HCT116 (cell line): ENCODE measurements at regions not wholly inside any gene's neighbourhood (a gene's known extent, or its start where the extent isn't known, plus 50 kb on each side); places are given as distances from the start of the nearest gene placed in this dataset.

Source experiments
- ATAC-seq: fragments of 200-7000 bp; cut with Tn5 transposase; 2 replicates; pipeline ENCODE4 v1.9.1; 2020; ENCODE audit warnings: mild to moderate bottlenecking, moderate library complexity
- BruUV-seq: library from RNA; stranded (reverse); fragments of 400-500 nt; replicated peaks from 2 replicates; lab custom pipeline; 2021; lab: Mats Ljungman, UMichigan
- CTCF ChIA-PET: fragments of 300-600 bp; sonication (Branson Sonifier 250); formaldehyde crosslinking; loops from one replicate; lab custom pipeline; 2021; ENCODE audit warnings: antibody characterized with exemption; lab: Charles Lee
- POLR2A ChIA-PET: fragments of 300-600, 350-600 bp; sonication (Branson Sonifier 250); formaldehyde crosslinking; loops from one replicate; lab custom pipeline; 2021; ENCODE audit warnings: antibody characterized with exemption; lab: Charles Lee
- RAD21 ChIA-PET, 2 experiments: fragments of 300-600 bp; sonication (Branson Sonifier 250); formaldehyde crosslinking; loops; one replicate each; lab custom pipeline; 2023; ENCODE audit warnings: low total read pairs in 2 of 2; ENCODE audit not compliant: uncharacterized antibody in 2 of 2, unreplicated experiment in 2 of 2, low non-redundant PET in 1 of 2; lab: Charles Lee
- DNase-seq: peaks from one replicate; pipeline ENCODE4 v3.0.0-alpha.2; 2010; ENCODE audit warnings: low read depth, low spot score
- H2AFZ ChIP-seq: fragments of 200-600 bp; shearing (Covaris generic), sonication (generic); 2 replicates; pipeline ENCODE4 v1.6.1; 2017; ENCODE audit warnings: low read depth, mixed run types, mixed read lengths, antibody characterized with exemption, low read length; ENCODE audit not compliant: poor library complexity, severe bottlenecking
- H3K27ac ChIP-seq: 2 replicates; pipeline ENCODE4 v1.5.1; 2012; ENCODE audit warnings: low read depth, low read length
- H3K27me3 ChIP-seq: fragments of 200-600 bp; sonication (generic); 2 replicates; pipeline ENCODE4 v1.6.1; 2016; ENCODE audit warnings: mixed run types, low read length, mixed read lengths; ENCODE audit not compliant: insufficient read depth
- H3K36me3 ChIP-seq, 2 experiments: fragments of 200-500 bp in 1 of 2; fragments of 200-600 bp in 1 of 2; sonication (Bioruptor generic) in 1 of 2; sonication (generic) in 1 of 2; 2 replicates each; pipeline versions ENCODE4 v1.5.1 to v1.6.1; 2014 to 2016; ENCODE audit warnings: low read length in 2 of 2, inconsistent platforms in 1 of 2, mixed read lengths in 1 of 2, mixed run types in 1 of 2; ENCODE audit not compliant: insufficient read depth in 2 of 2, control insufficient read depth in 1 of 2
- H3K4me1 ChIP-seq, 2 experiments: fragments of 200-600 bp in 1 of 2; sonication (generic) in 1 of 2; 2 replicates each; pipeline versions ENCODE4 v1.5.1 to v1.6.1; 2012 to 2017; ENCODE audit warnings: low read length in 2 of 2, inconsistent platforms in 1 of 2, mild to moderate bottlenecking in 1 of 2, mixed read lengths in 1 of 2, mixed run types in 1 of 2, moderate library complexity in 1 of 2; ENCODE audit not compliant: insufficient read depth in 2 of 2, control insufficient read depth in 1 of 2
- H3K4me2 ChIP-seq: fragments of 200-600 bp; sonication (generic); 2 replicates; pipeline ENCODE4 v1.6.1; 2017; ENCODE audit warnings: mixed run types, low read length, mixed read lengths
- H3K4me3 ChIP-seq, 2 experiments: fragments of 200-600 bp in 1 of 2; sonication (generic) in 1 of 2; replicated peaks in 1 of 2; 2 replicates each; pipeline ENCODE4 v1.5.1; 2011 to 2016; ENCODE audit warnings: low read length in 2 of 2, control low read depth in 1 of 2, low read depth in 1 of 2, mild to moderate bottlenecking in 1 of 2, mixed read lengths in 1 of 2, mixed run types in 1 of 2
- H3K79me2 ChIP-seq: fragments of 200-600 bp; sonication (generic); 2 replicates; pipeline ENCODE4 v1.6.1; 2017; ENCODE audit warnings: mild to moderate bottlenecking, mixed run types, low read length, moderate library complexity, mixed read lengths; ENCODE audit not compliant: insufficient read depth
- H3K9ac ChIP-seq: fragments of 200-600 bp; sonication (generic); 2 replicates; pipeline ENCODE4 v1.6.1; 2016; ENCODE audit warnings: low read length, mixed read lengths
- H3K9me2 ChIP-seq: fragments of 200-600 bp; sonication (generic), shearing (Covaris generic); 2 replicates; pipeline ENCODE4 v1.6.1; 2017; ENCODE audit warnings: mixed run types, mild to moderate bottlenecking, moderate library complexity; ENCODE audit not compliant: insufficient read depth
- H3K9me3 ChIP-seq, 2 experiments: fragments of 200-500 bp in 1 of 2; fragments of 200-600 bp in 1 of 2; sonication (Bioruptor generic) in 1 of 2; sonication (generic) in 1 of 2; 2 replicates each; pipeline ENCODE4 v1.6.1; 2014 to 2017; ENCODE audit warnings: low read length in 2 of 2, mixed read lengths in 2 of 2, inconsistent platforms in 1 of 2, low read depth in 1 of 2, mild to moderate bottlenecking in 1 of 2, mixed run types in 1 of 2, moderate library complexity in 1 of 2; ENCODE audit not compliant: control insufficient read depth in 1 of 2, insufficient read depth in 1 of 2
- H4K20me1 ChIP-seq: fragments of 200-600 bp; sonication (generic), shearing (Covaris generic); 2 replicates; pipeline ENCODE4 v1.6.1; 2017; ENCODE audit warnings: mixed run types, mild to moderate bottlenecking, moderate library complexity; ENCODE audit not compliant: insufficient read depth
- EGR1 ChIP-seq: IDR thresholded peaks from 2 replicates; pipeline ENCODE4 v1.6.1; 2012; ENCODE audit warnings: low read depth
- ELF1 ChIP-seq: IDR thresholded peaks from 2 replicates; pipeline ENCODE4 v1.6.1; 2012; ENCODE audit warnings: low read depth, borderline replicate concordance
- EZH2phosphoT487 ChIP-seq: fragments of 200-600 bp; IDR thresholded peaks from 2 replicates; pipeline ENCODE4 v1.6.1; 2018; ENCODE audit warnings: antibody characterized with exemption, borderline replicate concordance
- POLR2A ChIP-seq: IDR thresholded peaks from 2 replicates; pipeline ENCODE4 v1.7.0; 2011; ENCODE audit warnings: borderline replicate concordance; ENCODE audit not compliant: insufficient read depth, insufficient read length; ENCODE audit errors: extremely low read depth
- POLR2AphosphoS5 ChIP-seq: IDR thresholded peaks from 2 replicates; pipeline ENCODE4 v1.6.1; 2011; ENCODE audit warnings: mild to moderate bottlenecking, low read depth, low read length, moderate library complexity
- REST ChIP-seq: IDR thresholded peaks from 2 replicates; pipeline ENCODE4 v1.6.1; 2012; ENCODE audit warnings: low read depth
- SIN3A ChIP-seq: IDR thresholded peaks from 2 replicates; pipeline ENCODE4 v1.6.1; 2012; ENCODE audit warnings: low read depth
- TCF7L2 ChIP-seq: IDR thresholded peaks from 2 replicates; pipeline ENCODE4 v1.7.0; 2011; ENCODE audit warnings: borderline replicate concordance, inconsistent platforms; ENCODE audit not compliant: insufficient read depth, insufficient read length; ENCODE audit errors: extremely low read depth
- ZBTB33 ChIP-seq: IDR thresholded peaks from 2 replicates; pipeline ENCODE4 v1.6.1; 2011; ENCODE audit warnings: mild to moderate bottlenecking, low read length, moderate library complexity; ENCODE audit not compliant: insufficient replicate concordance; ENCODE audit errors: extremely low read depth
- ZFX ChIP-seq: fragments of 450-650 bp; IDR thresholded peaks from 2 replicates; pipeline ENCODE4 v1.6.1; 2017
- intact Hi-C: fragments of 100-400 bp; cut with micrococcal nuclease; formaldehyde crosslinking; loops from 2 replicates; pipeline ENCODE4 v1.10.0; 2022

GRCh38 chrX:68944211-68944610 lies 115.4 kb downstream of the EFNB1 start:
- CTCF ChIA-PET, result no interaction called here
- Histone ChIP-seq H3K4me3 (no peak overlapping the region), H3K9me2 (no peaks in the 10 kb centered on the region)
- TF ChIP-seq REST, result no peak
- no peak for TF ChIP-seq TCF7L2
- no peak for TF ChIP-seq POLR2AphosphoS5
- no peak for TF ChIP-seq POLR2A
- TF ChIP-seq ELF1, result no peak
- TF ChIP-seq SIN3A, result no peak
- no peak for TF ChIP-seq ZBTB33
- TF ChIP-seq EZH2phosphoT487, result no peak
- TF ChIP-seq EGR1, result no peak
- TF ChIP-seq ZFX, result no peak
- TF ChIP-seq, all 23 proteins: peak for 0
- ATAC-seq (no peak), DNase-seq (no peak)
- intact Hi-C loops, result no loop called here
- Histone ChIP-seq H3K79me2 (no peaks in the 10 kb centered on the region), H2AFZ (no peak overlapping the region), H3K9ac (no peak overlapping the region), H3K9me3 (no peaks in the 10 kb centered on the region), H3K27ac (no peak overlapping the region), H3K4me1 (peaks cover 0 to 6% of the 10 kb centered on the region in 2 experiments; a peak in 1 of 4 replicates), H4K20me1 (no peaks in the 10 kb centered on the region), H3K27me3 (no peaks in the 10 kb centered on the region), H3K36me3 (no peaks in the 10 kb centered on the region), H3K4me2 (no peak overlapping the region)
- no TSS peak for BruUV-seq
- POLR2A ChIA-PET, result no interaction called here
- RAD21 ChIA-PET, result no interaction called here
